NB4 (cell line): ENCODE measurements at regions not wholly inside any gene's neighbourhood (a gene's known extent, or its start where the extent isn't known, plus 50 kb on each side); places are given as distances from the start of the nearest gene placed in this dataset.

Experiments used
- DNase-seq: peaks from one replicate; pipeline ENCODE4 v3.0.0; 2010; ENCODE audit warnings: low read depth
- H3K4me3 ChIP-seq: one replicate; pipeline ENCODE4 v1.5.1; 2011; ENCODE audit warnings: mild to moderate bottlenecking, low read depth, low read length, moderate library complexity
- CTCF ChIP-seq: IDR thresholded peaks from one replicate; pipeline ENCODE4 v1.5.1; 2012; ENCODE audit warnings: low read depth, low read length
- MYC ChIP-seq: IDR thresholded peaks from 2 replicates; pipeline ENCODE4 v1.6.1; 2011; ENCODE audit warnings: low read depth, low read length
- POLR2A ChIP-seq: IDR thresholded peaks from 2 replicates; pipeline ENCODE4 v1.6.1; 2011; ENCODE audit warnings: mild to moderate bottlenecking; ENCODE audit not compliant: insufficient read length; ENCODE audit errors: extremely low read depth
- TF ChIP-seq, protein P1 (sequence below): IDR thresholded peaks from 2 replicates; pipeline ENCODE4 v1.6.1; 2011; ENCODE audit warnings: low read depth, low read length

DNA sequence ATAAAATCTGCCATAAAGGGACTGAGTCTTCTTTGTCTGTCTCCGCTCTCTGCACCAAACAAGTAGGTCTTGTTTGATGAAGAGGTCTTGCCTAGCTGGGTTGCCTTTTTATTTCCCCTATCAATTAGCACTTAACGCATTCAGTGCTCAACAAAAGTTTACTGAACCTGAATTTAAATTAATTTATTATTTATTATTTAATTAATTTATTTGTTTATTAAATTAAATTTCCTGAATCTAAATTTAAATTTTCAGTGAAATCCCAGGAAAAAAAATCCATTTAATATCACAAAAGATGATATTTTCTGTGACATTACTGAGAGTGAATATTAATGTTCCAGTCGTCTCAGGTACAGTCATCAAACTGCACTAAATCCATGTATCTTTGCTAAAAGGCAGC, 164.9 kb upstream of the AGTR1 start:
- no peak for DNase-seq
- no peak overlapping the region for H3K4me3 ChIP-seq
- no peak for TF ChIP-seq CTCF
- TF ChIP-seq, protein P1, sequence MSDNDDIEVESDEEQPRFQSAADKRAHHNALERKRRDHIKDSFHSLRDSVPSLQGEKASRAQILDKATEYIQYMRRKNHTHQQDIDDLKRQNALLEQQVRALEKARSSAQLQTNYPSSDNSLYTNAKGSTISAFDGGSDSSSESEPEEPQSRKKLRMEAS, result no peak
- no peak for TF ChIP-seq POLR2A
- no peak for TF ChIP-seq MYC

DNA sequence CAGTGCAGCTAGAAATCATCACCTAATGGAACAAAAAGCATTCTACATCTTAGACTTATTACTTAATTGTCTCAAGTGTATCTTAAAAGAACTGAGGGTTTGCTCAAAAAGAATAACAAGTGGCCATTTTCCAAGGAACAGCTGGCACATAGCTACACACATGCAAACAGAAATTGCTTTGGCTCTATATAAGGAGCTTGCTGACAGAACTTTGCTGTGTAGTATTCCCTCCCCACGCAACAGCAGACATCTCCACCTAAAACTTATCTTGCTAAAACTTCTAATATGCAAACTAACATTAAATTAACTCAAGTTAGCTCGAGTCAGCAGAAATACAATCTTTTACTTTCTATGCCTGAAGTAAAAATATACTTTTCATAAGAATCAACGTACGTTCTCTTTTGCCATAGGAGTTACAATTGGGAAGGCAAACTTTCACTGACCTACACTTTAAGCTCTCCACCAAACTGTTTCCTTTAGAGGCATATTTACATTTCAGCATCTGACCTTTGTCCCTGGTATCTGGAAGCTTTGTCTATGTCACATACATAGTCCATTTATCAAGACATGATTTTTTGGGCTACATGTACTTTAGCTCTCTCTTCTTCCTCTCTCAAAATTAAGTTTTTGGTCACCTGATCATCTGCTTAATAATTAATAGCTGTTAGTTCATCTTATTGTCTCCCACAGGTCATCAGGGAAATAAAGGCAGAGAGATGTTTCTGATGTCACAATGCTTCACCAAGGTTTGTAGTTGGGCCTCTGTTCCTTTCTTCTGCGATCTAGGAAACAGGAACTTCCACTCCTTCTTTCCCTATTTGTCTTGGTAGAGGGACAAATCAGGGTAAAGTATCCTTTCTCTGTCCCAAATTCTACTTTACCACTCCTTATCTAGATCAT, 163.4 kb upstream of the AGTR1 start:
- TF ChIP-seq POLR2A, result no peak
- TF ChIP-seq CTCF, result no peak
- TF ChIP-seq MYC, result no peak
- TF ChIP-seq, protein P1, result no peak
- no peak overlapping the region for H3K4me3 ChIP-seq
- DNase-seq, result no peak

DNA sequence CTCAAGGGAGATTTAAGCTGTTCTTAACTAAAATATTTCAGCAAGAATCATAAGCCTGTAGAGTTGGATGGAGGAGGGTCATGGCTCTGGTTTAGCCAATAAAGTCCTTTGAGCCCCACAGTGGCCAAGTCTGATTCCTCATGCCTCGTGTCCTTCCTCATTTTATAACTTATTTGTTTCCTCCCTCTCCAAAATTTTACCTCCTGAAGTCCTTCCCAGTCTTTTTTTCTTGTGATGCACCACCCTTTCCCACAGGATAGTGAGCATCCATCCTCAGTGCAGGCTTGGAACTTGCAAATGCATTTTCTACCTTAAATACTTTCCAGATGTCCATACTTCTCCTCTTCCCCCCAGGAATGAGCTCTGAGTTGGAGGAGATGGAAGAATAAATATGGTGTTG, 162.7 kb upstream of the AGTR1 start:
- no peak for TF ChIP-seq CTCF
- TF ChIP-seq, protein P1, result no peak
- TF ChIP-seq POLR2A, result no peak
- TF ChIP-seq MYC, result no peak
- DNase-seq, result no peak

DNA sequence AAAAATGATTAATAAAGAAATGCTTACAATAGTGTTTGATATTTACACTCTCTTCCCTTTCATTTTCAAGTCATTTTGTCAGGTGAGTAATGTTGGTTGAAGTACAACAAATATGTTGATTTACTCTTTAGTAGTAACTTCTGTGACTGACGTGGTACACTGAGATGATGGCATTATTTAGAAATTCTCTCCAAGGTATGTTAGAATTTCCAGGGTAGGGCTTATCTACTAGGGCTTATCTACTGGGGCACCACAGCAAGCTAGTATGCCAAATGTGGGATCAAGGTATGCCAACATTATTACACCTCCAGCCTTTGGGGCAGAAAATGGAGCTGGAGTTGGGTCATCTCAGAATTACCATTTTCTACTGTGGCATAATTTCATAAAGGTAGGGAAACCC, 157.4 kb upstream of the AGTR1 start:
- TF ChIP-seq MYC (no peak), POLR2A (no peak), CTCF (no peak)
- TF ChIP-seq, protein P1, result no peak
- no peak for DNase-seq
- no peak overlapping the region for H3K4me3 ChIP-seq

More for the DNA sequence above, 162.7 kb upstream of the AGTR1 start:
- no peak overlapping the region for H3K4me3 ChIP-seq

- H3K4me3 ChIP-seq, result no peak overlapping the region
- no peak for TF ChIP-seq CTCF
- no peak for TF ChIP-seq MYC
- TF ChIP-seq, protein P1, result no peak
- TF ChIP-seq POLR2A, result no peak
- DNase-seq, result no peak
Observed at GRCh38 chr3:148540851-148541250, 156.9 kb upstream of the AGTR1 start.
